ENCODE measurements at regions not wholly inside any gene's neighbourhood (a gene's known extent, or its start where the extent isn't known, plus 50 kb on each side); places are given as distances from the start of the nearest gene placed in this dataset.

GRCh38 chr11:119814766-119815165, 85.8 kb upstream of the NECTIN1 start:
- Histone ChIP-seq H3K4me1 (ENCODE audit: insufficient read depth, low read length) (peaks cover 7% of the 10 kb centered on the region; the same call in 1 of the 2 replicates), H4K5ac (ENCODE audit: insufficient read length, low read depth, low read length) (no peak overlapping the region), H3K9me3 (ENCODE audit: control insufficient read depth, low read depth, low read length) (no peaks in the 10 kb centered on the region), H2BK120ac (ENCODE audit: low read depth, low read length, poor library complexity, severe bottlenecking) (no peak overlapping the region), H3T11ph (ENCODE audit: low read length) (no peak overlapping the region), H2AK5ac (ENCODE audit: insufficient read length, low read length) (no peak overlapping the region), H4K8ac (replicated peaks; ENCODE audit: insufficient read length, low read depth, low read length) (no peak overlapping the region), H3K4ac (ENCODE audit: low read depth, low read length) (no peak overlapping the region), H4K20me1 (ENCODE audit: control insufficient read depth, insufficient read depth, insufficient read length) (no peaks in the 10 kb centered on the region), H3K14ac (ENCODE audit: insufficient read depth, low read length) (no peak overlapping the region), H2BK5ac (ENCODE audit: insufficient read length, low read length) (no peak overlapping the region), H3K18ac (ENCODE audit: insufficient read length, low read depth, low read length) (no peak overlapping the region), H3K4me2 (ENCODE audit: insufficient read depth, insufficient read length, low read length) (no peak overlapping the region), H2BK12ac (ENCODE audit: insufficient read length, low read depth, low read length) (no peak overlapping the region), H3K23ac (ENCODE audit: insufficient read length, low read depth, low read length) (no peak overlapping the region), H3K79me2 (ENCODE audit: insufficient read depth, low read length) (no peaks in the 10 kb centered on the region), H3K23me2 (ENCODE audit: insufficient read length, low read depth, low read length, poor library complexity, severe bottlenecking) (no peaks in the 10 kb centered on the region), H2BK20ac (ENCODE audit: low read depth, low read length, poor library complexity, severe bottlenecking) (no peak overlapping the region), H2BK15ac (ENCODE audit: low read depth, low read length) (no peak overlapping the region), H3K27ac (ENCODE audit: insufficient read length, low read depth, low read length) (no peak overlapping the region), H3K56ac (ENCODE audit: insufficient read length, low read depth, low read length) (no peak overlapping the region), H3K27me3 (ENCODE audit: insufficient read depth, low read length) (no peaks in the 10 kb centered on the region), H4K91ac (ENCODE audit: insufficient read length, low read depth, low read length) (no peak overlapping the region), H2AFZ (ENCODE audit: low read length) (no peak overlapping the region), H3K79me1 (ENCODE audit: insufficient read depth, low read depth, low read length, poor library complexity, severe bottlenecking) (no peaks in the 10 kb centered on the region), H3K9ac (ENCODE audit: extremely low read depth, insufficient read length, low read length) (no peak overlapping the region)
- peaks cover 25 to 33% of the 10 kb centered on the region in 2 experiments for H3K4me1 Mint-ChIP-seq
- H3K36me3 Mint-ChIP-seq (ENCODE audit: insufficient read depth in 1 of 3, low read depth in 3 of 3) = no peaks in the 10 kb centered on the region; a peak in 1 of 7 replicates
- no peak overlapping the region for H3K27ac Mint-ChIP-seq
- no peak for DNase-seq
- H3K9me3 Mint-ChIP-seq = no peaks in the 10 kb centered on the region
- peaks cover 22% of the 10 kb centered on the region for H3K27me3 Mint-ChIP-seq (ENCODE audit: low read depth)
- TF ChIP-seq CTCF (conservative IDR thresholded peaks at IDR 0.05) = no peak
- no peak overlapping the region for H3K4me3 Mint-ChIP-seq
